ENCODE measurements at regions not wholly inside any gene's neighbourhood (a gene's known extent, or its start where the extent isn't known, plus 50 kb on each side); places are given as distances from the start of the nearest gene placed in this dataset.

- Histone ChIP-seq H3K4me3 (no peak overlapping the region), H3K4me1 (peaks cover 0 to 11% (median 5%) of the 10 kb centered on the region in 4 donors), H3K27ac (no peak overlapping the region), H3K27me3 (no peaks in the 10 kb centered on the region), H3K36me3 (no peaks in the 10 kb centered on the region), H3K9me3 (no peaks in the 10 kb centered on the region)
- no peak for DNase-seq (ENCODE audit: low spot score in 2 of 2)
- TF ChIP-seq CTCF (IDR thresholded peaks at IDR 0.05) (no peak), POLR2A (IDR thresholded peaks at IDR 0.05) (no peak)
Measured at GRCh38 chr3:4224331-4224730, 78.8 kb upstream of the SETMAR start.

GRCh38 chr3:4225005-4225471 lies 78.1 kb upstream of the SETMAR start:
- Histone ChIP-seq H3K36me3 (no peaks in the 10 kb centered on the region), H3K27ac (no peak overlapping the region), H3K9me3 (no peaks in the 10 kb centered on the region), H3K4me1 (peaks cover 0 to 4% (median 2%) of the 10 kb centered on the region in 4 donors), H3K27me3 (no peaks in the 10 kb centered on the region), H3K4me3 (no peak overlapping the region)
- no peak for TF ChIP-seq EP300 (IDR thresholded peaks at IDR 0.05)
- TF ChIP-seq CTCF (IDR thresholded peaks at IDR 0.05) = no peak
- DNase-seq (ENCODE audit: low spot score in 2 of 2) = no peak

GRCh38 chr3:4228295-4228694 lies 74.9 kb upstream of the SETMAR start:
- no peaks in the 10 kb centered on the region for H3K27me3 ChIP-seq
- no peak overlapping the region for H3K4me3 ChIP-seq
- WGBS, 2 donors = 54 to 65% methylated on average over 2 of the region's 2 CpGs
- no peak for DNase-seq (ENCODE audit: low spot score in 2 of 2)
- H3K9me3 ChIP-seq = no peaks in the 10 kb centered on the region
- H3K27ac ChIP-seq = no peak overlapping the region
- no peaks in the 10 kb centered on the region for H3K4me1 ChIP-seq
- no peak for TF ChIP-seq CTCF (IDR thresholded peaks at IDR 0.05)
- TF ChIP-seq EP300 (IDR thresholded peaks at IDR 0.05) = no peak
- no peak for TF ChIP-seq POLR2A (IDR thresholded peaks at IDR 0.05)
- no peaks in the 10 kb centered on the region for H3K36me3 ChIP-seq

- Histone ChIP-seq H3K36me3 (no peaks in the 10 kb centered on the region), H3K4me1 (no peaks in the 10 kb centered on the region), H3K27ac (no peak overlapping the region), H3K4me3 (no peak overlapping the region), H3K9me3 (no peaks in the 10 kb centered on the region), H3K27me3 (no peaks in the 10 kb centered on the region)
- no peak for TF ChIP-seq POLR2A (IDR thresholded peaks at IDR 0.05)
- TF ChIP-seq CTCF (IDR thresholded peaks at IDR 0.05) = no peak
- no peak for TF ChIP-seq EP300 (IDR thresholded peaks at IDR 0.05)
- WGBS, 2 donors = 65 to 69% methylated on average over 4 of the region's 4 CpGs
- no peak for DNase-seq (ENCODE audit: low spot score in 2 of 2)
Measured at GRCh38 chr3:4231041-4231440, 72.1 kb upstream of the SETMAR start.

GRCh38 chr3:4232798-4233197 lies 70.4 kb upstream of the SETMAR start:
- H3K27ac ChIP-seq = no peak overlapping the region
- H3K4me3 ChIP-seq = no peak overlapping the region
- peaks cover 0 to 5% (median 0%) of the 10 kb centered on the region in 4 donors for H3K9me3 ChIP-seq
- no peaks in the 10 kb centered on the region for H3K27me3 ChIP-seq
- no peaks in the 10 kb centered on the region for H3K36me3 ChIP-seq
- no peak for DNase-seq (ENCODE audit: low spot score in 2 of 2)
- TF ChIP-seq POLR2A (IDR thresholded peaks at IDR 0.05) = no peak
- no peak for TF ChIP-seq EP300 (IDR thresholded peaks at IDR 0.05)
- no peak for TF ChIP-seq CTCF (IDR thresholded peaks at IDR 0.05)
- no peaks in the 10 kb centered on the region for H3K4me1 ChIP-seq
- WGBS, 2 donors = 61% methylated on average over 3 of the region's 3 CpGs

Data from tibial nerve (tissue), 4 donors.